ENCODE measurements at regions not wholly inside any gene's neighbourhood (a gene's known extent, or its start where the extent isn't known, plus 50 kb on each side); places are given as distances from the start of the nearest gene placed in this dataset.
"Not testable (repeated sequence)": the region's sequence is repeated elsewhere in the genome, so short reads cannot be mapped to it uniquely, and the experiment has no call there.

- H3K36me3 Mint-ChIP-seq (ENCODE audit: low read depth) = no peaks in the 10 kb centered on the region
- H3K4me3 Mint-ChIP-seq = no peak overlapping the region
- H3K27ac Mint-ChIP-seq = no peak overlapping the region
- H3K27me3 Mint-ChIP-seq = no peaks in the 10 kb centered on the region
- no peaks in the 10 kb centered on the region for H3K4me1 Mint-ChIP-seq (ENCODE audit: low read depth)
- H3K9me3 Mint-ChIP-seq = no peaks in the 10 kb centered on the region
Observed at GRCh38 chr13:72556945-72557344, 170.5 kb downstream of the MZT1 start.

- no peak overlapping the region for H3K27ac Mint-ChIP-seq
- no peaks in the 10 kb centered on the region for H3K4me1 Mint-ChIP-seq (ENCODE audit: low read depth)
- peaks cover 3% of the 10 kb centered on the region for H3K27me3 Mint-ChIP-seq
- no peaks in the 10 kb centered on the region for H3K36me3 Mint-ChIP-seq (ENCODE audit: low read depth)
- no peaks in the 10 kb centered on the region for H3K9me3 Mint-ChIP-seq
- H3K4me3 Mint-ChIP-seq = no peak overlapping the region
Observed at GRCh38 chr13:72555601-72556000, 171.8 kb downstream of the MZT1 start.

GRCh38 chr13:72552731-72553130, 174.7 kb downstream of the MZT1 start:
- H3K27ac Mint-ChIP-seq = no peak overlapping the region
- H3K27me3 Mint-ChIP-seq = peaks cover 7% of the 10 kb centered on the region
- H3K4me1 Mint-ChIP-seq (ENCODE audit: low read depth) = no peaks in the 10 kb centered on the region
- H3K36me3 Mint-ChIP-seq (ENCODE audit: low read depth) = no peaks in the 10 kb centered on the region
- H3K4me3 Mint-ChIP-seq = no peak overlapping the region
- H3K9me3 Mint-ChIP-seq = no peaks in the 10 kb centered on the region

- not testable (repeated sequence) for H3K27me3 Mint-ChIP-seq; H3K4me3 Mint-ChIP-seq; H3K9me3 Mint-ChIP-seq; H3K4me1 Mint-ChIP-seq (ENCODE audit: low read depth); H3K36me3 Mint-ChIP-seq (ENCODE audit: low read depth); H3K27ac Mint-ChIP-seq
Observed at GRCh38 chr13:72545895-72546294, 181.5 kb downstream of the MZT1 start.

- H3K36me3 Mint-ChIP-seq (ENCODE audit: low read depth) = no peaks in the 10 kb centered on the region
- no peaks in the 10 kb centered on the region for H3K4me1 Mint-ChIP-seq (ENCODE audit: low read depth)
- H3K27ac Mint-ChIP-seq = no peak overlapping the region
- H3K27me3 Mint-ChIP-seq = peaks cover 3% of the 10 kb centered on the region
- H3K9me3 Mint-ChIP-seq = no peaks in the 10 kb centered on the region
- H3K4me3 Mint-ChIP-seq = no peak overlapping the region
Observed at GRCh38 chr13:72545030-72545719, 182.3 kb downstream of the MZT1 start.

GRCh38 chr13:72544042-72544441, 183.4 kb downstream of the MZT1 start:
- H3K9me3 Mint-ChIP-seq = no peaks in the 10 kb centered on the region
- H3K36me3 Mint-ChIP-seq (ENCODE audit: low read depth) = no peaks in the 10 kb centered on the region
- no peaks in the 10 kb centered on the region for H3K4me1 Mint-ChIP-seq (ENCODE audit: low read depth)
- H3K27me3 Mint-ChIP-seq = peaks cover 3% of the 10 kb centered on the region
- H3K27ac Mint-ChIP-seq = no peak overlapping the region
- no peak overlapping the region for H3K4me3 Mint-ChIP-seq

- no peaks in the 10 kb centered on the region for H3K27me3 Mint-ChIP-seq
- H3K4me1 Mint-ChIP-seq (ENCODE audit: low read depth) = no peaks in the 10 kb centered on the region
- no peaks in the 10 kb centered on the region for H3K9me3 Mint-ChIP-seq
- no peaks in the 10 kb centered on the region for H3K36me3 Mint-ChIP-seq (ENCODE audit: low read depth)
- no peak overlapping the region for H3K4me3 Mint-ChIP-seq
- H3K27ac Mint-ChIP-seq = no peak overlapping the region
Observed at GRCh38 chr13:72542241-72542640, 185.2 kb downstream of the MZT1 start.

- Mint-ChIP-seq H3K27me3 (no peaks in the 10 kb centered on the region), H3K27ac (no peak overlapping the region), H3K4me1 (ENCODE audit: low read depth) (no peaks in the 10 kb centered on the region), H3K9me3 (no peaks in the 10 kb centered on the region), H3K36me3 (ENCODE audit: low read depth) (no peaks in the 10 kb centered on the region), H3K4me3 (no peak overlapping the region)
Observed at GRCh38 chr13:72541674-72542073, 185.8 kb downstream of the MZT1 start.

GRCh38 chr13:72540881-72541280, 186.5 kb downstream of the MZT1 start:
- Mint-ChIP-seq H3K9me3 (no peaks in the 10 kb centered on the region), H3K27ac (no peak overlapping the region)

GRCh38 chr13:72539925-72540324, 187.5 kb downstream of the MZT1 start:
- Mint-ChIP-seq H3K27ac (no peak overlapping the region), H3K4me1 (ENCODE audit: low read depth) (no peaks in the 10 kb centered on the region), H3K27me3 (no peaks in the 10 kb centered on the region), H3K4me3 (no peak overlapping the region), H3K36me3 (ENCODE audit: low read depth) (no peaks in the 10 kb centered on the region), H3K9me3 (no peaks in the 10 kb centered on the region)

More at GRCh38 chr13:72540881-72541280, 186.5 kb downstream of the MZT1 start:
- Mint-ChIP-seq H3K4me3 (no peak overlapping the region), H3K27me3 (no peaks in the 10 kb centered on the region), H3K4me1 (ENCODE audit: low read depth) (no peaks in the 10 kb centered on the region), H3K36me3 (ENCODE audit: low read depth) (no peaks in the 10 kb centered on the region)

- H3K9me3 Mint-ChIP-seq = no peaks in the 10 kb centered on the region
- no peaks in the 10 kb centered on the region for H3K4me1 Mint-ChIP-seq (ENCODE audit: low read depth)
- H3K27ac Mint-ChIP-seq = no peak overlapping the region
- no peaks in the 10 kb centered on the region for H3K36me3 Mint-ChIP-seq (ENCODE audit: low read depth)
- H3K27me3 Mint-ChIP-seq = no peaks in the 10 kb centered on the region
- no peak overlapping the region for H3K4me3 Mint-ChIP-seq
Observed at GRCh38 chr13:72537782-72538181, 189.6 kb downstream of the MZT1 start.

GRCh38 chr13:72537395-72537780, 190.0 kb downstream of the MZT1 start:
- Mint-ChIP-seq H3K27me3 (no peaks in the 10 kb centered on the region), H3K9me3 (no peaks in the 10 kb centered on the region), H3K36me3 (ENCODE audit: low read depth) (no peaks in the 10 kb centered on the region), H3K27ac (no peak overlapping the region), H3K4me3 (no peak overlapping the region), H3K4me1 (ENCODE audit: low read depth) (no peaks in the 10 kb centered on the region)

GRCh38 chr13:72536714-72537394, 190.6 kb downstream of the MZT1 start:
- Mint-ChIP-seq H3K4me3 (no peak overlapping the region), H3K27me3 (no peaks in the 10 kb centered on the region), H3K9me3 (no peaks in the 10 kb centered on the region), H3K4me1 (ENCODE audit: low read depth) (no peaks in the 10 kb centered on the region), H3K27ac (no peak overlapping the region), H3K36me3 (ENCODE audit: low read depth) (no peaks in the 10 kb centered on the region)

- no peak overlapping the region for H3K27ac Mint-ChIP-seq
- no peaks in the 10 kb centered on the region for H3K9me3 Mint-ChIP-seq
- H3K36me3 Mint-ChIP-seq (ENCODE audit: low read depth) = no peaks in the 10 kb centered on the region
- H3K4me1 Mint-ChIP-seq (ENCODE audit: low read depth) = no peaks in the 10 kb centered on the region
- no peak overlapping the region for H3K4me3 Mint-ChIP-seq
- H3K27me3 Mint-ChIP-seq = no peaks in the 10 kb centered on the region
Observed at GRCh38 chr13:72534951-72535640, 192.3 kb downstream of the MZT1 start.

GRCh38 chr13:72530471-72530870, 197.0 kb downstream of the MZT1 start:
- no peaks in the 10 kb centered on the region for H3K27me3 Mint-ChIP-seq
- H3K36me3 Mint-ChIP-seq (ENCODE audit: low read depth) = no peaks in the 10 kb centered on the region
- no peaks in the 10 kb centered on the region for H3K4me1 Mint-ChIP-seq (ENCODE audit: low read depth)
- H3K27ac Mint-ChIP-seq = no peak overlapping the region
- no peak overlapping the region for H3K4me3 Mint-ChIP-seq
- H3K9me3 Mint-ChIP-seq = peaks cover 5% of the 10 kb centered on the region

Data from stimulated activated naive CD8-positive, alpha-beta T cell treated with anti-CD3 and anti-CD28 coated beads, Interleukin-15, Interleukin-2, amounts not matched to agents 100 ng/mL and 50 ng/mL, for 24 hours (primary cell).